ENCODE measurements at regions not wholly inside any gene's neighbourhood (a gene's known extent, or its start where the extent isn't known, plus 50 kb on each side); places are given as distances from the start of the nearest gene placed in this dataset.

DNA sequence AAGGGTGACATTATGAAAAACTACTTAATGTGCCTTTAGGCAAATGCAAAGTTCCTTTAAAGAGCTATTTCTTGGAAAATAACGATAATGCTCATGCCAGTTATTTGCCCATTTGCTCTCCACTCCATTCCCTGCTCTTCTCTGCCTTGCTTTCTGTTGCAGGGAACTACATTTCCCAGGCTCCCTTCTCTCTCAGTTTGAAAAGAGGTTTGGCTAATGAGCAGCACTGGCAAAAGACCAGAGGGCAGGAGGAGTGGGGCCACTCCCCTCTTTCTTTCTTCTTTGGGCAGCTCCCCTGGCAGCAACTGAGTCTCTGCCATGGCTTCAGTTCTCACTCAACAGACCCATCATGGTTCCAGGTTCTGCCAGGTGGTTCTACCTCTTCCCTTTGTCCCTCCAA lies 130.5 kb downstream of the RWDD3 start:
- Histone ChIP-seq H3K36me3 (ENCODE audit: control insufficient read depth, insufficient read depth, low read length) (no peaks in the 10 kb centered on the region), H4K20me1 (replicated peaks; ENCODE audit: control insufficient read depth, insufficient read depth, low read length) (no peaks in the 10 kb centered on the region), H3K9me3 (replicated peaks; ENCODE audit: control insufficient read depth, insufficient read depth, low read depth, low read length) (no peaks in the 10 kb centered on the region), H3K4me1 (replicated peaks in 1 of 2; ENCODE audit: control insufficient read depth in 2 of 2, insufficient read depth in 2 of 2, low read length in 2 of 2) (no peaks in the 10 kb centered on the region), H3K27ac (ENCODE audit: extremely low read depth, low read depth, low read length) (no peak overlapping the region), H3K9ac (ENCODE audit: insufficient read depth in 1 of 2, low read depth in 2 of 2, low read length in 2 of 2) (no peak overlapping the region), H3K79me2 (ENCODE audit: control insufficient read depth, insufficient read depth, low read length) (no peaks in the 10 kb centered on the region), H3K4me2 (ENCODE audit: insufficient read depth, low read length) (no peak overlapping the region), H2AFZ (ENCODE audit: low read depth, low read length) (no peak overlapping the region), H3K4me3 (no peak overlapping the region), H3K27me3 (ENCODE audit: control insufficient read depth in 2 of 2, insufficient read depth in 2 of 2, low read length in 2 of 2) (no peaks in the 10 kb centered on the region), H3K9me1 (ENCODE audit: control insufficient read depth, insufficient read depth, low read length) (no peaks in the 10 kb centered on the region)
- 0% methylated on average over 1 of the region's 1 CpG for WGBS (ENCODE audit: insufficient coverage, low coverage, missing lambda C conversion rate)
- FAIRE-seq (no peak), DNase-seq (ENCODE audit: extremely low read depth in 1 of 4, low spot score in 3 of 4) (no peak), ATAC-seq (no peak)
- intact Hi-C loops (cut with micrococcal nuclease): no loop called here
- in situ Hi-C loops (cut with MboI): no loop called here
- ChIA-PET CTCF (ENCODE audit: low intra/inter-chr PET ratio) (no interaction called here), POLR2A (interaction anchor here (0.8 kb wide), 1 partner anchor 14 kb away, joined by 4 read pairs; no protein-coding TSS in a partner anchor)
- no TSS peak for BruUV-seq (replicated peaks)
- TF ChIP-seq HNRNPLL (IDR thresholded peaks at IDR 0.05; ENCODE audit: low read depth, low read length, poor library complexity, severe bottlenecking): no peak
- TF ChIP-seq ZNF24 (IDR thresholded peaks at IDR 0.05): no peak
- no peak for TF ChIP-seq LEF1 (IDR thresholded peaks at IDR 0.05)
- TF ChIP-seq, protein P1, sequence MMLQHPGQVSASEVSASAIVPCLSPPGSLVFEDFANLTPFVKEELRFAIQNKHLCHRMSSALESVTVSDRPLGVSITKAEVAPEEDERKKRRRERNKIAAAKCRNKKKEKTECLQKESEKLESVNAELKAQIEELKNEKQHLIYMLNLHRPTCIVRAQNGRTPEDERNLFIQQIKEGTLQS (IDR thresholded peaks at IDR 0.05): no peak
- TF ChIP-seq, protein P1 (CRISPR knock-in tag; conservative IDR thresholded peaks at IDR 0.05): no peak
- no peak for TF ChIP-seq BRD9 (IDR thresholded peaks at IDR 0.05; ENCODE audit: low read depth, partially characterized antibody)
- no peak for TF ChIP-seq NCOR1 (IDR thresholded peaks at IDR 0.05)
- no peak for TF ChIP-seq U2AF2 (optimal IDR thresholded peaks at IDR 0.05; ENCODE audit: low read depth, low read length)
- TF ChIP-seq CSDE1 (IDR thresholded peaks at IDR 0.05): no peak
- no peak for TF ChIP-seq TEAD2 (tag; IDR thresholded peaks at IDR 0.05)
- TF ChIP-seq ELF4 (CRISPR knock-in tag; IDR thresholded peaks at IDR 0.05): no peak
- no peak for TF ChIP-seq ZNF511 (CRISPR knock-in tag; IDR thresholded peaks at IDR 0.05)
- no peak for TF ChIP-seq SRSF7 (optimal IDR thresholded peaks at IDR 0.05; ENCODE audit: low read depth, low read length)
- no peak for TF ChIP-seq CC2D1A (IDR thresholded peaks at IDR 0.05)
- TF ChIP-seq NR2C1 (IDR thresholded peaks at IDR 0.05): no peak
- TF ChIP-seq NR2C1 (tag; IDR thresholded peaks at IDR 0.05): no peak
